ENCODE measurements at regions not wholly inside any gene's neighbourhood (a gene's known extent, or its start where the extent isn't known, plus 50 kb on each side); places are given as distances from the start of the nearest gene placed in this dataset.

- no peak for DNase-seq (ENCODE audit: low spot score in 2 of 2, unreplicated experiment in 2 of 2)
- Mint-ChIP-seq H3K4me1 (no peaks in the 10 kb centered on the region), H3K27ac (no peak overlapping the region), H3K27me3 (ENCODE audit: low read depth) (no peaks in the 10 kb centered on the region), H3K36me3 (no peaks in the 10 kb centered on the region), H3K9me3 (no peaks in the 10 kb centered on the region), H3K4me3 (no peak overlapping the region)
- TF ChIP-seq, protein P1, sequence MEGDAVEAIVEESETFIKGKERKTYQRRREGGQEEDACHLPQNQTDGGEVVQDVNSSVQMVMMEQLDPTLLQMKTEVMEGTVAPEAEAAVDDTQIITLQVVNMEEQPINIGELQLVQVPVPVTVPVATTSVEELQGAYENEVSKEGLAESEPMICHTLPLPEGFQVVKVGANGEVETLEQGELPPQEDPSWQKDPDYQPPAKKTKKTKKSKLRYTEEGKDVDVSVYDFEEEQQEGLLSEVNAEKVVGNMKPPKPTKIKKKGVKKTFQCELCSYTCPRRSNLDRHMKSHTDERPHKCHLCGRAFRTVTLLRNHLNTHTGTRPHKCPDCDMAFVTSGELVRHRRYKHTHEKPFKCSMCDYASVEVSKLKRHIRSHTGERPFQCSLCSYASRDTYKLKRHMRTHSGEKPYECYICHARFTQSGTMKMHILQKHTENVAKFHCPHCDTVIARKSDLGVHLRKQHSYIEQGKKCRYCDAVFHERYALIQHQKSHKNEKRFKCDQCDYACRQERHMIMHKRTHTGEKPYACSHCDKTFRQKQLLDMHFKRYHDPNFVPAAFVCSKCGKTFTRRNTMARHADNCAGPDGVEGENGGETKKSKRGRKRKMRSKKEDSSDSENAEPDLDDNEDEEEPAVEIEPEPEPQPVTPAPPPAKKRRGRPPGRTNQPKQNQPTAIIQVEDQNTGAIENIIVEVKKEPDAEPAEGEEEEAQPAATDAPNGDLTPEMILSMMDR (IDR thresholded peaks at IDR 0.05; ENCODE audit: unreplicated experiment): no peak
Measured at GRCh38 chr2:186101616-186102015, 363.0 kb downstream of the FSIP2 start.

- Mint-ChIP-seq H3K36me3 (no peaks in the 10 kb centered on the region), H3K4me3 (no peak overlapping the region), H3K27me3 (ENCODE audit: low read depth) (no peaks in the 10 kb centered on the region), H3K9me3 (no peaks in the 10 kb centered on the region), H3K4me1 (no peaks in the 10 kb centered on the region), H3K27ac (no peak overlapping the region)
- TF ChIP-seq, protein P1 (IDR thresholded peaks at IDR 0.05; ENCODE audit: unreplicated experiment): no peak
- no peak for DNase-seq (ENCODE audit: low spot score in 2 of 2, unreplicated experiment in 2 of 2)
Measured at GRCh38 chr2:186103276-186103675, 364.7 kb downstream of the FSIP2 start.

DNA sequence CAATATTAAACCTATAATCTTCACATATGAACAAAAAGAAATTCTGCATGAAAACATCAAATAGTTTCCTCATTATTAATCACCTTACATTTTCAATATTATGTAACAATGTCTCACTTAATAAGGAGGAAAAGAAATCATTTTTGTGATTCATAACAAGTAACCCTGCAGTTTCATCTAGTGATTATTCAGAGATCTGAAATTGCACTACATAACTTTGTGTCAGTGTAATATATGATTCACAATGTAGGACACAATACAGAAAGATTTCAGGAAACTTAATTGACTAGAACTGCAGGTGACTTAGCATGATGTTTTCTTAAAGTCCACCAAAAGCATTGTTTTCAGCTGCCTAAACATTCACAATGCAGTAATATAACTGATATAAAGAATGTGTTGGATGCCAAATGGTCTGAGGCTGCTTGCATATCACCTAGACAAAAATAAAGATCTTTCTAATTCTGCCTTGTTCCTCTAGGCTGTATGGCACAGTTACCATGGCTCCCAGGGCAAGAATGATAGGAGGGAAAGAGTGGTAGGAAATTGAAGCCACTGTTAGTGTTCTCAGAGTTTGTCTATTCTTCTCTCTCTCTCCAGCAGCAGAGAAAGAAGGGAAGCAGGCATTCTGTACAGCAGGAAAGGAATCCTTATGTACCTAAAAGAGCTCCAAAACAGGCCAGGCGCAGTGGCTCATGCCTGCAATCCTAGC lies 366.6 kb downstream of the FSIP2 start:
- H3K27me3 Mint-ChIP-seq (ENCODE audit: low read depth): no peaks in the 10 kb centered on the region
- DNase-seq (ENCODE audit: low spot score in 2 of 2, unreplicated experiment in 2 of 2): no peak
- TF ChIP-seq, protein P1 (IDR thresholded peaks at IDR 0.05; ENCODE audit: unreplicated experiment): no peak
- no peak overlapping the region for H3K4me3 Mint-ChIP-seq
- H3K9me3 Mint-ChIP-seq: peaks cover 3% of the 10 kb centered on the region
- H3K27ac Mint-ChIP-seq: no peak overlapping the region
- no peaks in the 10 kb centered on the region for H3K4me1 Mint-ChIP-seq
- H3K36me3 Mint-ChIP-seq: no peaks in the 10 kb centered on the region

DNA sequence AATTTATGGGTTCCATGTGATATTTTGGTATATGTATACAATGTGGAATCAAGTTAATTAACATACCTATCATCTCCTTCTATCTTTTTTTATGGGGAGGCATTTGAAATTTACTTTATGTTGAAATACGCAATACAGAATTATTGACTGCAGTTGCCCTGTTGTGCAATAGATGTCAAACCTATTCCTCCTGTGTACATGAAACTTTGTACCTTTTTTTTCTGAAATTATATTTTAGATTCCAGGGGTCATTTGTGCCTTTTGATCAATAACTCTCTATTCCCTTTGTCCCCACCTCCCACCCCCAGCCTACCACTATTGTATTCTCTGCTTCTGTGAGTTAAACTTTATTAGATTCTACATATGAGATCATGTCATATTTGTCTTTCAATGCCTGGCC lies 369.9 kb downstream of the FSIP2 start:
- no peak overlapping the region for H3K27ac Mint-ChIP-seq
- H3K36me3 Mint-ChIP-seq: peaks cover 4% of the 10 kb centered on the region

GRCh38 chr2:186113284-186113683 lies 372.8 kb upstream of the ZC3H15 start:
- Mint-ChIP-seq H3K9me3 (peaks cover 39% of the 10 kb centered on the region), H3K27me3 (ENCODE audit: low read depth) (no peaks in the 10 kb centered on the region), H3K4me1 (no peaks in the 10 kb centered on the region), H3K36me3 (peaks cover 17% of the 10 kb centered on the region), H3K4me3 (no peak overlapping the region), H3K27ac (no peak overlapping the region)
- DNase-seq (ENCODE audit: low spot score in 2 of 2, unreplicated experiment in 2 of 2): no peak
- TF ChIP-seq, protein P1 (IDR thresholded peaks at IDR 0.05; ENCODE audit: unreplicated experiment): no peak

More for the DNA sequence above, 369.9 kb downstream of the FSIP2 start:
- Mint-ChIP-seq H3K9me3 (peaks cover 24% of the 10 kb centered on the region), H3K4me1 (no peaks in the 10 kb centered on the region), H3K4me3 (no peak overlapping the region), H3K27me3 (ENCODE audit: low read depth) (no peaks in the 10 kb centered on the region)
- TF ChIP-seq, protein P1 (IDR thresholded peaks at IDR 0.05; ENCODE audit: unreplicated experiment): no peak
- no peak for DNase-seq (ENCODE audit: low spot score in 2 of 2, unreplicated experiment in 2 of 2)

All from mesothelial cell of epicardium (in vitro differentiated cells).